NCI-H2171 (cell line): ENCODE measurements at regions not wholly inside any gene's neighbourhood (a gene's known extent, or its start where the extent isn't known, plus 50 kb on each side); places are given as distances from the start of the nearest gene placed in this dataset.
"Not testable (repeated sequence)": the region's sequence is repeated elsewhere in the genome, so short reads cannot be mapped to it uniquely, and the experiment has no call there.

Experiments
- DNase-seq: peaks from one replicate; lab custom pipeline; 2025; lab: John Stamatoyannopoulos, UW

DNA sequence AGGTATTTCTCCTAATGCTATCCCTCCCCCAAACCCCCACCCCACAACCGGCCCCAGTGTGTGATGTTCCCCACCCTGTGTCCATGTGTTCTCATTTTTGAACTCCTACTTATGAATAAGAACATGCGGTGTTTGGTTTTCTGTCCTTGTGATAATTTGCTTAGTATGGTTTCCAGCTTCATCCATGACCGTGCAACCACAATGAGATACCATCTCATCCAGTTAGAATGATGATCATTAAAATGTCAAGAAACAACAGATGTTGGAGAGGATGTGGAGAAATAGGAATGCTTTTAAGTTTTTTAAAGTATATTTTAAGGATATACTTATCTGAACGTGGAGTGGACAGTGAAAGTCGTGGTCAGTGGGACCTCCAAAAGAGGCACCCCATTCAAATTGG lies 745.0 kb upstream of the AMELY start:
- no peak for DNase-seq

DNA sequence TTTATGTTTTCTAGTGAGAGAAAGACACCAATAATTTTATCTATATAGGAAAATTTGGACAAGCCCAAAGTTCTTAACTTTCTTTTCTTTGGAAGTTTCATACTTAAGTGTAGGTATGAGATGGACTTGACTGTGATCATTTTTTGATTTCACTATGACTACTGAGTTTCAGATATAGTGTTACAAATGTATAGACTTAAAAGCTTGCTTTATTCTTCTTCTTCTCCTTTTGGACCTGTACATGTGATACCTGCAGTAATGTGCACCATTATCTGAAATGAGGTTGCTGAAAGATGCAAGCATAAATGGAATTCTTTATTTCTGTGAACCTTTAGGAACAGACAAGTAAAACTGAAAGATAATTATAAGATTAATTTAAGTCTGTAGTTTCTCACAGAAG lies 743.4 kb upstream of the AMELY start:
- no peak for DNase-seq

GRCh38 chrY:7649866-7650265 lies 738.3 kb upstream of the AMELY start:
- DNase-seq: not testable (repeated sequence)
